ENCODE measurements at regions not wholly inside any gene's neighbourhood (a gene's known extent, or its start where the extent isn't known, plus 50 kb on each side); places are given as distances from the start of the nearest gene placed in this dataset.

DNA sequence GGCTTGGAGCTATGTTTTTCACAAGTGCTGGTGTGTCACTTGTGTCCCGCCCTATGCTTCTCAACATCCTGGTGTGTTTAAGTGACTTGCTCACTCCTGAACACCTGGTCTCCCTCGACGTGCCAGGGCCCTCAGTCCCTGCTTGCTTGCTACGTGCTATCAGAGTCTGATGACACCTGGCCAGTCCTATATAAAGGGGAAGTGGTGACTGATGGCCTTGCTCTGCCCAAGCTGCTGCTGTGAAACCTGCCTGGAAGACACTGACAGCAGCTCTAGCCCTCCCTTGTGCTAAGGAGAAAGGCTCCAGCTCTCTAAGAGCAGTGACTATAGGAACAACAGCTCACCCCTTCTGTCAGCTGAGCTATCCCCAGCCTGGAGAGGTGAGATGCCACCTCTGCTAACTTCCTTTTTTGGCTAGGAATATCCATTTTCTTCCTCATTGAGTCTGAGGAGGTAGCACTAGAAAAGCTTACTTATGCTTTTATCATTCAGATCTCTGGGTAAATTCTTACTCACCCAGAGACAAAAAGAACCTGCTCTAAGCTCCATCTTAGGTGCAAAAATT, 77.2 kb upstream of the PLXNA4 start:
- no peak for TF ChIP-seq FOXK2 (IDR thresholded peaks at IDR 0.05)
- TF ChIP-seq HDGF (IDR thresholded peaks at IDR 0.05; ENCODE audit: borderline replicate concordance), result no peak
- TF ChIP-seq SP1 (IDR thresholded peaks at IDR 0.05), result no peak
- TF ChIP-seq TARDBP (IDR thresholded peaks at IDR 0.05), result no peak
- TF ChIP-seq ARNT (IDR thresholded peaks at IDR 0.05), result no peak
- TF ChIP-seq FOXA1 (IDR thresholded peaks at IDR 0.05), result no peak
- no peak for TF ChIP-seq ZNF384 (IDR thresholded peaks at IDR 0.05)
- TF ChIP-seq SUZ12 (IDR thresholded peaks at IDR 0.05), result no peak
- TF ChIP-seq ELF4 (IDR thresholded peaks at IDR 0.05), result no peak
- no peak for TF ChIP-seq FOXM1 (IDR thresholded peaks at IDR 0.05; ENCODE audit: borderline replicate concordance)
- TF ChIP-seq CTBP1 (IDR thresholded peaks at IDR 0.05; ENCODE audit: borderline replicate concordance), result no peak
- no peak for TF ChIP-seq NFRKB (IDR thresholded peaks at IDR 0.05)

All from HEK293T (cell line).